H9 (cell line): ENCODE measurements at regions not wholly inside any gene's neighbourhood (a gene's known extent, or its start where the extent isn't known, plus 50 kb on each side); places are given as distances from the start of the nearest gene placed in this dataset.

Experiments used
- DNase-seq: peaks from one replicate; pipeline ENCODE4 v3.0.0-alpha.2; 2017
- H2AFZ ChIP-seq: one replicate; pipeline ENCODE4 v1.6.1; 2013; ENCODE audit warnings: mild to moderate bottlenecking, low read length, control low read depth, moderate library complexity
- H2AK5ac ChIP-seq: 2 replicates; pipeline ENCODE4 v1.6.1; 2013; ENCODE audit warnings: low read length, control low read depth, mixed read lengths; ENCODE audit not compliant: insufficient read length
- H2BK120ac ChIP-seq: one replicate; pipeline ENCODE4 v1.6.1; 2013; ENCODE audit warnings: low read depth, mild to moderate bottlenecking, low read length, control low read depth, inconsistent platforms; ENCODE audit not compliant: poor library complexity, severe bottlenecking
- H2BK12ac ChIP-seq: 2 replicates; pipeline ENCODE4 v1.6.1; 2013; ENCODE audit warnings: low read length, control low read depth, mixed read lengths, low read depth; ENCODE audit not compliant: insufficient read length
- H2BK15ac ChIP-seq: 2 replicates; pipeline ENCODE4 v1.6.1; 2013; ENCODE audit warnings: low read depth, low read length, control low read depth
- H2BK20ac ChIP-seq: one replicate; pipeline ENCODE4 v1.6.1; 2013; ENCODE audit warnings: low read depth, mild to moderate bottlenecking, low read length, control low read depth, inconsistent platforms; ENCODE audit not compliant: poor library complexity, severe bottlenecking
- H2BK5ac ChIP-seq: 2 replicates; pipeline ENCODE4 v1.6.1; 2013; ENCODE audit warnings: low read length, control low read depth, mixed read lengths; ENCODE audit not compliant: insufficient read length
- H3K14ac ChIP-seq: 2 replicates; pipeline ENCODE4 v1.6.1; 2013; ENCODE audit warnings: low read length, control low read depth; ENCODE audit not compliant: insufficient read depth
- H3K18ac ChIP-seq: 2 replicates; pipeline ENCODE4 v1.6.1; 2013; ENCODE audit warnings: low read depth, mild to moderate bottlenecking, mixed read lengths, low read length, control low read depth; ENCODE audit not compliant: insufficient read length
- H3K23ac ChIP-seq: 2 replicates; pipeline ENCODE4 v1.6.1; 2013; ENCODE audit warnings: low read length, control low read depth, mixed read lengths, low read depth; ENCODE audit not compliant: insufficient read length
- H3K23me2 ChIP-seq: 2 replicates; pipeline ENCODE4 v1.6.1; 2013; ENCODE audit warnings: low read depth, mild to moderate bottlenecking, mixed read lengths, low read length, control low read depth; ENCODE audit not compliant: insufficient read length, poor library complexity, severe bottlenecking
- H3K27ac ChIP-seq: 2 replicates; pipeline ENCODE4 v1.5.1; 2013; ENCODE audit warnings: low read length, control low read depth, mixed read lengths, low read depth; ENCODE audit not compliant: insufficient read length
- H3K27me3 ChIP-seq: 2 replicates; pipeline ENCODE4 v1.6.1; 2013; ENCODE audit warnings: low read length, control low read depth, inconsistent platforms; ENCODE audit not compliant: insufficient read depth
- H3K4ac ChIP-seq: 2 replicates; pipeline ENCODE4 v1.6.1; 2013; ENCODE audit warnings: low read depth, mild to moderate bottlenecking, control low read depth, inconsistent platforms, low read length, moderate library complexity
- H3K4me1 ChIP-seq: 2 replicates; pipeline ENCODE4 v1.6.1; 2013; ENCODE audit warnings: low read length, control low read depth, inconsistent platforms; ENCODE audit not compliant: insufficient read depth
- H3K4me2 ChIP-seq: 2 replicates; pipeline ENCODE4 v1.6.1; 2013; ENCODE audit warnings: low read length, control low read depth, mixed read lengths; ENCODE audit not compliant: insufficient read length, insufficient read depth
- H3K56ac ChIP-seq: 2 replicates; pipeline ENCODE4 v1.6.1; 2013; ENCODE audit warnings: low read depth, mild to moderate bottlenecking, mixed read lengths, low read length, control low read depth; ENCODE audit not compliant: insufficient read length
- H3K79me1 ChIP-seq: 2 replicates; pipeline ENCODE4 v1.6.1; 2013; ENCODE audit warnings: low read depth, mild to moderate bottlenecking, moderate library complexity, low read length, control low read depth, inconsistent platforms; ENCODE audit not compliant: insufficient read depth, poor library complexity, severe bottlenecking
- H3K79me2 ChIP-seq: 2 replicates; pipeline ENCODE4 v1.6.1; 2013; ENCODE audit warnings: low read length, control low read depth, inconsistent platforms; ENCODE audit not compliant: insufficient read depth
- H3K9ac ChIP-seq: 2 replicates; pipeline ENCODE4 v1.6.1; 2013; ENCODE audit warnings: low read length, control low read depth, mixed read lengths; ENCODE audit not compliant: insufficient read length; ENCODE audit errors: extremely low read depth
- H3K9me3 ChIP-seq: one replicate; pipeline ENCODE4 v1.6.1; 2013; ENCODE audit warnings: low read depth, low read length, inconsistent platforms; ENCODE audit not compliant: control insufficient read depth
- H3T11ph ChIP-seq: one replicate; pipeline ENCODE4 v1.6.1; 2013; ENCODE audit warnings: mild to moderate bottlenecking, low read length, control low read depth, inconsistent platforms
- H4K20me1 ChIP-seq: one replicate; pipeline ENCODE4 v1.6.1; 2013; ENCODE audit not compliant: control insufficient read depth, insufficient read length, insufficient read depth
- H4K5ac ChIP-seq: 2 replicates; pipeline ENCODE4 v1.6.1; 2013; ENCODE audit warnings: low read depth, mild to moderate bottlenecking, mixed read lengths, low read length, control low read depth; ENCODE audit not compliant: insufficient read length
- H4K8ac ChIP-seq: replicated peaks from 2 replicates; pipeline ENCODE4 v1.6.1; 2013; ENCODE audit warnings: low read length, control low read depth, mixed read lengths, low read depth; ENCODE audit not compliant: insufficient read length
- H4K91ac ChIP-seq: 2 replicates; pipeline ENCODE4 v1.6.1; 2013; ENCODE audit warnings: low read depth, mild to moderate bottlenecking, moderate library complexity, mixed read lengths, low read length, control low read depth; ENCODE audit not compliant: insufficient read length
- H3K27ac Mint-ChIP-seq, 3 experiments: 2 replicates in 2 of 3; 3 replicates in 1 of 3; pipeline ENCODE4 v1.8.0; 2020 to 2021; ENCODE audit warnings: mixed read lengths in 3 of 3, mild to moderate bottlenecking in 1 of 3, moderate library complexity in 1 of 3
- H3K27me3 Mint-ChIP-seq: 2 replicates; pipeline ENCODE4 v1.8.0; 2021; ENCODE audit warnings: low read depth, mild to moderate bottlenecking, moderate library complexity, mixed read lengths
- H3K36me3 Mint-ChIP-seq, 3 experiments: 2 replicates in 2 of 3; 3 replicates in 1 of 3; pipeline ENCODE4 v1.8.0; 2020 to 2021; ENCODE audit warnings: low read depth in 3 of 3, mixed read lengths in 3 of 3; ENCODE audit not compliant: insufficient read depth in 1 of 3
- H3K4me1 Mint-ChIP-seq, 2 experiments: 2 replicates each; pipeline ENCODE4 v1.8.0; 2020; ENCODE audit warnings: mixed read lengths in 2 of 2
- H3K4me3 Mint-ChIP-seq, 2 experiments: 2 replicates in 1 of 2; 3 replicates in 1 of 2; pipeline ENCODE4 v1.8.0; 2020 to 2021; ENCODE audit warnings: mild to moderate bottlenecking in 2 of 2, mixed read lengths in 2 of 2, moderate library complexity in 1 of 2
- H3K9me3 Mint-ChIP-seq, 2 experiments: 2 replicates in 1 of 2; 3 replicates in 1 of 2; pipeline ENCODE4 v1.8.0; 2020; ENCODE audit warnings: mild to moderate bottlenecking in 2 of 2, mixed read lengths in 2 of 2, moderate library complexity in 1 of 2
- WGBS: extraction: QIAGEN DNeasy Blood & Tissue Kit; methylation state at CpG from one replicate; pipeline ENCODE4 v1.1.7; 2013; ENCODE audit warnings: missing lambda C conversion rate, low lambda C conversion rate, mixed read lengths; ENCODE audit not compliant: insufficient read length; ENCODE audit errors: extremely low coverage; 5-methylcytosine and 5-hydroxymethylcytosine counted together
- TF ChIP-seq, protein P1 (sequence below): fragments of 200-600 bp; sonication (generic); conservative IDR thresholded peaks from 3 replicates; pipeline ENCODE4 v1.8.0; 2021; ENCODE audit warnings: antibody characterized with exemption, mild to moderate bottlenecking

GRCh38 chr20:39946931-39947330 is 742.1 kb downstream of the MAFB start:
- Histone ChIP-seq H4K20me1 (no peaks in the 10 kb centered on the region), H3K23ac (no peak overlapping the region), H3K27me3 (no peaks in the 10 kb centered on the region), H3K4ac (no peak overlapping the region), H2BK5ac (no peak overlapping the region), H3K4me1 (no peaks in the 10 kb centered on the region), H3K9me3 (no peaks in the 10 kb centered on the region), H3K9ac (no peak overlapping the region), H3T11ph (no peak overlapping the region), H4K5ac (no peak overlapping the region), H3K4me2 (no peak overlapping the region), H3K27ac (no peak overlapping the region), H2BK20ac (no peak overlapping the region), H2AK5ac (no peak overlapping the region), H3K23me2 (no peaks in the 10 kb centered on the region), H3K18ac (no peak overlapping the region), H3K14ac (no peak overlapping the region), H2AFZ (no peak overlapping the region), H4K91ac (no peak overlapping the region), H4K8ac (no peak overlapping the region), H2BK15ac (no peak overlapping the region), H3K79me2 (no peaks in the 10 kb centered on the region), H3K56ac (no peak overlapping the region), H2BK12ac (no peak overlapping the region), H2BK120ac (no peak overlapping the region), H3K79me1 (no peaks in the 10 kb centered on the region)
- no peaks in the 10 kb centered on the region for H3K27me3 Mint-ChIP-seq
- no peak overlapping the region for H3K27ac Mint-ChIP-seq
- WGBS: no CpG with 5 or more reads among the region's 2 CpGs
- H3K36me3 Mint-ChIP-seq: no peaks in the 10 kb centered on the region
- no peaks in the 10 kb centered on the region for H3K9me3 Mint-ChIP-seq
- DNase-seq: no peak
- no peak overlapping the region for H3K4me3 Mint-ChIP-seq
- H3K4me1 Mint-ChIP-seq: no peaks in the 10 kb centered on the region
- TF ChIP-seq, protein P1, sequence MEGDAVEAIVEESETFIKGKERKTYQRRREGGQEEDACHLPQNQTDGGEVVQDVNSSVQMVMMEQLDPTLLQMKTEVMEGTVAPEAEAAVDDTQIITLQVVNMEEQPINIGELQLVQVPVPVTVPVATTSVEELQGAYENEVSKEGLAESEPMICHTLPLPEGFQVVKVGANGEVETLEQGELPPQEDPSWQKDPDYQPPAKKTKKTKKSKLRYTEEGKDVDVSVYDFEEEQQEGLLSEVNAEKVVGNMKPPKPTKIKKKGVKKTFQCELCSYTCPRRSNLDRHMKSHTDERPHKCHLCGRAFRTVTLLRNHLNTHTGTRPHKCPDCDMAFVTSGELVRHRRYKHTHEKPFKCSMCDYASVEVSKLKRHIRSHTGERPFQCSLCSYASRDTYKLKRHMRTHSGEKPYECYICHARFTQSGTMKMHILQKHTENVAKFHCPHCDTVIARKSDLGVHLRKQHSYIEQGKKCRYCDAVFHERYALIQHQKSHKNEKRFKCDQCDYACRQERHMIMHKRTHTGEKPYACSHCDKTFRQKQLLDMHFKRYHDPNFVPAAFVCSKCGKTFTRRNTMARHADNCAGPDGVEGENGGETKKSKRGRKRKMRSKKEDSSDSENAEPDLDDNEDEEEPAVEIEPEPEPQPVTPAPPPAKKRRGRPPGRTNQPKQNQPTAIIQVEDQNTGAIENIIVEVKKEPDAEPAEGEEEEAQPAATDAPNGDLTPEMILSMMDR: no peak
